Vagina (tissue), 2 donors: ENCODE measurements at regions not wholly inside any gene's neighbourhood (a gene's known extent, or its start where the extent isn't known, plus 50 kb on each side); places are given as distances from the start of the nearest gene placed in this dataset.
"Not testable (repeated sequence)": the region's sequence is repeated elsewhere in the genome, so short reads cannot be mapped to it uniquely, and the experiment has no call there.

ENCODE experiments used
- POLR2A ChIP-seq, 2 donors: fragments of 450-650 bp; IDR thresholded peaks; one replicate each; pipeline ENCODE4 v1.6.1; 2017; ENCODE audit warnings: antibody characterized with exemption in 2 of 2, mild to moderate bottlenecking in 2 of 2, moderate library complexity in 2 of 2
- TF ChIP-seq, protein P1 (sequence below), 3 experiments: fragments of 450-650 bp in 2 of 3; fragments of 200-600 bp in 1 of 3; sonication (generic) in 1 of 3; IDR thresholded peaks; one replicate each; pipeline ENCODE4 v1.5.1; 2017 to 2019; ENCODE audit warnings: antibody characterized with exemption in 3 of 3, mild to moderate bottlenecking in 2 of 3, moderate library complexity in 2 of 3

DNA sequence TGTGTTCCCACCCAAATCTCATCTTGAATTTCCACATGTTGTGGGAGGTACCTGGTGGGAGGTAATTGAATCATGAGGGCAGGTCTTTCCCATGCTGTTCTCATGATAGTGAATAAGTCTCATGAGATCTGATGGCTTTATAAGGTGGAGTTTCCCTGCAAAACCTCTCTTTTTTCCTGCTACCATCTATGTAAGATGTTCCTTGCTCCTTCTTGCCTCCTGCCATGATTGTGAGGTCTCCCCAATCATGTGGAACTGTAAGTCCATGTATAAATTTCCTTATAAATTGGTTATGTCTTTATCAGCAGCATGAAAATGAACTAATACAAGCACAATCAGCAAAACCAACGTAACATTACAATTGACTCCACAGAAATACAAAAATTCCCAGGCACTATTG lies 814.8 kb upstream of the CITED2 start:
- TF ChIP-seq POLR2A (IDR thresholded peaks at IDR 0.05): not testable (repeated sequence)
- TF ChIP-seq, protein P1, sequence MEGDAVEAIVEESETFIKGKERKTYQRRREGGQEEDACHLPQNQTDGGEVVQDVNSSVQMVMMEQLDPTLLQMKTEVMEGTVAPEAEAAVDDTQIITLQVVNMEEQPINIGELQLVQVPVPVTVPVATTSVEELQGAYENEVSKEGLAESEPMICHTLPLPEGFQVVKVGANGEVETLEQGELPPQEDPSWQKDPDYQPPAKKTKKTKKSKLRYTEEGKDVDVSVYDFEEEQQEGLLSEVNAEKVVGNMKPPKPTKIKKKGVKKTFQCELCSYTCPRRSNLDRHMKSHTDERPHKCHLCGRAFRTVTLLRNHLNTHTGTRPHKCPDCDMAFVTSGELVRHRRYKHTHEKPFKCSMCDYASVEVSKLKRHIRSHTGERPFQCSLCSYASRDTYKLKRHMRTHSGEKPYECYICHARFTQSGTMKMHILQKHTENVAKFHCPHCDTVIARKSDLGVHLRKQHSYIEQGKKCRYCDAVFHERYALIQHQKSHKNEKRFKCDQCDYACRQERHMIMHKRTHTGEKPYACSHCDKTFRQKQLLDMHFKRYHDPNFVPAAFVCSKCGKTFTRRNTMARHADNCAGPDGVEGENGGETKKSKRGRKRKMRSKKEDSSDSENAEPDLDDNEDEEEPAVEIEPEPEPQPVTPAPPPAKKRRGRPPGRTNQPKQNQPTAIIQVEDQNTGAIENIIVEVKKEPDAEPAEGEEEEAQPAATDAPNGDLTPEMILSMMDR (IDR thresholded peaks at IDR 0.05): not testable (repeated sequence)
